Neutrophil (primary cell): ENCODE measurements at regions not wholly inside any gene's neighbourhood (a gene's known extent, or its start where the extent isn't known, plus 50 kb on each side); places are given as distances from the start of the nearest gene placed in this dataset.

ENCODE experiments used
- H3K27ac ChIP-seq: fragments of 200-600 bp; sonication (generic); 2 replicates; pipeline ENCODE4 v1.5.1; 2016; ENCODE audit warnings: mild to moderate bottlenecking, moderate library complexity
- H3K27me3 ChIP-seq: fragments of 200-600 bp; sonication (generic); 2 replicates; pipeline ENCODE4 v1.6.0; 2016; ENCODE audit warnings: mild to moderate bottlenecking
- H3K36me3 ChIP-seq: fragments of 200-600 bp; sonication (generic); 2 replicates; pipeline ENCODE4 v1.5.1; 2017
- H3K4me1 ChIP-seq, 2 experiments: fragments of 200-600 bp in 1 of 2; sonication (generic) in 1 of 2; 1 replicate in 1 of 2; 2 replicates in 1 of 2; pipeline versions ENCODE4 v1.5.1 to v1.6.1; 2013 to 2016; ENCODE audit warnings: low read depth in 1 of 2, low read length in 1 of 2, mild to moderate bottlenecking in 1 of 2, moderate library complexity in 1 of 2; ENCODE audit not compliant: control insufficient read depth in 1 of 2, insufficient read depth in 1 of 2
- H3K4me3 ChIP-seq, 2 experiments: fragments of 200-600 bp in 1 of 2; sonication (generic) in 1 of 2; 1 replicate in 1 of 2; 2 replicates in 1 of 2; pipeline ENCODE4 v1.5.1; 2013 to 2016; ENCODE audit warnings: low read depth in 1 of 2, low read length in 1 of 2, mild to moderate bottlenecking in 1 of 2, moderate library complexity in 1 of 2
- H3K9me3 ChIP-seq: fragments of 200-600 bp; sonication (generic); 2 replicates; pipeline ENCODE4 v1.5.1; 2016
- TF ChIP-seq, protein P1 (sequence below): fragments of 200-600 bp; sonication (generic); IDR thresholded peaks from 2 replicates; pipeline ENCODE4 v1.5.1; 2016; ENCODE audit warnings: antibody characterized with exemption

GRCh38 chr20:24872291-24873024 is 76.6 kb upstream of the CST7 start:
- H3K27me3 ChIP-seq, result peaks cover 24% of the 10 kb centered on the region
- H3K9me3 ChIP-seq, result no peaks in the 10 kb centered on the region
- TF ChIP-seq, protein P1, sequence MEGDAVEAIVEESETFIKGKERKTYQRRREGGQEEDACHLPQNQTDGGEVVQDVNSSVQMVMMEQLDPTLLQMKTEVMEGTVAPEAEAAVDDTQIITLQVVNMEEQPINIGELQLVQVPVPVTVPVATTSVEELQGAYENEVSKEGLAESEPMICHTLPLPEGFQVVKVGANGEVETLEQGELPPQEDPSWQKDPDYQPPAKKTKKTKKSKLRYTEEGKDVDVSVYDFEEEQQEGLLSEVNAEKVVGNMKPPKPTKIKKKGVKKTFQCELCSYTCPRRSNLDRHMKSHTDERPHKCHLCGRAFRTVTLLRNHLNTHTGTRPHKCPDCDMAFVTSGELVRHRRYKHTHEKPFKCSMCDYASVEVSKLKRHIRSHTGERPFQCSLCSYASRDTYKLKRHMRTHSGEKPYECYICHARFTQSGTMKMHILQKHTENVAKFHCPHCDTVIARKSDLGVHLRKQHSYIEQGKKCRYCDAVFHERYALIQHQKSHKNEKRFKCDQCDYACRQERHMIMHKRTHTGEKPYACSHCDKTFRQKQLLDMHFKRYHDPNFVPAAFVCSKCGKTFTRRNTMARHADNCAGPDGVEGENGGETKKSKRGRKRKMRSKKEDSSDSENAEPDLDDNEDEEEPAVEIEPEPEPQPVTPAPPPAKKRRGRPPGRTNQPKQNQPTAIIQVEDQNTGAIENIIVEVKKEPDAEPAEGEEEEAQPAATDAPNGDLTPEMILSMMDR, result no peak

GRCh38 chr20:24873025-24873620 is 75.9 kb upstream of the CST7 start:
- TF ChIP-seq, protein P1, result no peak
- Histone ChIP-seq H3K27me3 (peaks cover 24% of the 10 kb centered on the region), H3K36me3 (no peaks in the 10 kb centered on the region), H3K4me3 (no peak overlapping the region), H3K9me3 (no peaks in the 10 kb centered on the region), H3K27ac (no peak overlapping the region), H3K4me1 (no peaks in the 10 kb centered on the region)

More at GRCh38 chr20:24872291-24873024, 76.6 kb upstream of the CST7 start:
- Histone ChIP-seq H3K4me1 (no peaks in the 10 kb centered on the region), H3K36me3 (no peaks in the 10 kb centered on the region), H3K4me3 (no peak overlapping the region), H3K27ac (no peak overlapping the region)

DNA sequence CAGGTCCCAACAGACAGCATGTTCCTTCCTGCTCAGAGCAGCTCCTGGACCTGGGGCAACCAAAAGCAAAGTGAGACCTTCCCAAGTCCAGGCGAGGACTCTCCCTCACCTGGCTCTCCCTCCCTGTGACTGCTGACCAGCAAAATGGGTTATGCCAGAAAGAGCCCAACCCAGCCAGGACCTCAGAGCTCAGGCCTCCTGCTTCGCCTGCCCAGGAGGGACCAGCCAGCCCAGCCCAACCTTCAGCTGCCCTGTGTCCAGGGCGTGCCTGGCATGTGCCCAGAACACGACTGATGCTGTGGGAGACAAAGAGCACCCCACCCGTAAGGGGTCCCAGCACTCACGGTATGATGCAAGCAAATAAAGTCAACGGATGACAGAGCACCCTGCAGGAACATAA is 74.0 kb upstream of the CST7 start:
- peaks cover 24% of the 10 kb centered on the region for H3K27me3 ChIP-seq
- H3K36me3 ChIP-seq, result no peaks in the 10 kb centered on the region
- TF ChIP-seq, protein P1, result no peak
- H3K9me3 ChIP-seq, result no peaks in the 10 kb centered on the region
- H3K27ac ChIP-seq, result no peak overlapping the region
- H3K4me1 ChIP-seq, result no peaks in the 10 kb centered on the region
- no peak overlapping the region for H3K4me3 ChIP-seq

- no peak overlapping the region for H3K27ac ChIP-seq
- TF ChIP-seq, protein P1, result no peak
- H3K4me3 ChIP-seq, result no peak overlapping the region
Observed at GRCh38 chr20:24877652-24878051, 71.4 kb upstream of the CST7 start.

GRCh38 chr20:24878657-24879056 is 70.4 kb upstream of the CST7 start:
- Histone ChIP-seq H3K27ac (no peak overlapping the region), H3K27me3 (peaks cover 3% of the 10 kb centered on the region), H3K4me1 (no peaks in the 10 kb centered on the region), H3K36me3 (no peaks in the 10 kb centered on the region), H3K9me3 (no peaks in the 10 kb centered on the region), H3K4me3 (no peak overlapping the region)
- TF ChIP-seq, protein P1, result no peak

More at GRCh38 chr20:24877652-24878051, 71.4 kb upstream of the CST7 start:
- H3K36me3 ChIP-seq, result no peaks in the 10 kb centered on the region
- no peaks in the 10 kb centered on the region for H3K4me1 ChIP-seq
- H3K27me3 ChIP-seq, result peaks cover 13% of the 10 kb centered on the region
- no peaks in the 10 kb centered on the region for H3K9me3 ChIP-seq
